GM20000 (cell line): ENCODE measurements at regions not wholly inside any gene's neighbourhood (a gene's known extent, or its start where the extent isn't known, plus 50 kb on each side); places are given as distances from the start of the nearest gene placed in this dataset.

Source experiments
- DNase-seq: peaks from one replicate; pipeline ENCODE4 v3.0.0; 2012; ENCODE audit warnings: low spot score
- TF ChIP-seq, protein P1 (sequence below): IDR thresholded peaks from 2 replicates; pipeline ENCODE4 v1.5.1; 2012; ENCODE audit warnings: mild to moderate bottlenecking, control low read depth; ENCODE audit errors: extremely low read depth, missing control alignments

DNA sequence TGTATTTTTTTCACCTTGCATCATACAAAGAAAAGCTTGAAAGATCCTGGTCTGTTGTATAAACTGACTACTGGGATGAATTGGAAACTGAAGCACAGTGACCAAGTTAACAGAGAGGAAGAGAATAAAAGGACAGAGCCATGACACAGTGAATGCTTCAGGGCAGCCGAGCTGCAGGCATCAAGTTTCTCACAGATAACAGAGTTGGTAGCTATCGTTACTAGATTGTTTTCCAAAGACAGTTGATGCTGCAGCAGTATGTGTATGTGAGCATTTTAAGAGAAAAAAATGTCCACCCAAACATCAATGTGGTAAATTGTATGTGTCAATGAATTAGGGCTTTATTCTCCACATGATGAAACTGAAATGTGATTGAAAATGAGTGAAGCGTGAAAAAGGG lies 1032.7 kb downstream of the ADGRL3 start:
- TF ChIP-seq, protein P1, sequence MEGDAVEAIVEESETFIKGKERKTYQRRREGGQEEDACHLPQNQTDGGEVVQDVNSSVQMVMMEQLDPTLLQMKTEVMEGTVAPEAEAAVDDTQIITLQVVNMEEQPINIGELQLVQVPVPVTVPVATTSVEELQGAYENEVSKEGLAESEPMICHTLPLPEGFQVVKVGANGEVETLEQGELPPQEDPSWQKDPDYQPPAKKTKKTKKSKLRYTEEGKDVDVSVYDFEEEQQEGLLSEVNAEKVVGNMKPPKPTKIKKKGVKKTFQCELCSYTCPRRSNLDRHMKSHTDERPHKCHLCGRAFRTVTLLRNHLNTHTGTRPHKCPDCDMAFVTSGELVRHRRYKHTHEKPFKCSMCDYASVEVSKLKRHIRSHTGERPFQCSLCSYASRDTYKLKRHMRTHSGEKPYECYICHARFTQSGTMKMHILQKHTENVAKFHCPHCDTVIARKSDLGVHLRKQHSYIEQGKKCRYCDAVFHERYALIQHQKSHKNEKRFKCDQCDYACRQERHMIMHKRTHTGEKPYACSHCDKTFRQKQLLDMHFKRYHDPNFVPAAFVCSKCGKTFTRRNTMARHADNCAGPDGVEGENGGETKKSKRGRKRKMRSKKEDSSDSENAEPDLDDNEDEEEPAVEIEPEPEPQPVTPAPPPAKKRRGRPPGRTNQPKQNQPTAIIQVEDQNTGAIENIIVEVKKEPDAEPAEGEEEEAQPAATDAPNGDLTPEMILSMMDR: no peak
- no peak for DNase-seq

- TF ChIP-seq, protein P1: no peak
- DNase-seq: no peak
Observed at GRCh38 chr4:62231994-62232393, 1031.9 kb downstream of the ADGRL3 start.

DNA sequence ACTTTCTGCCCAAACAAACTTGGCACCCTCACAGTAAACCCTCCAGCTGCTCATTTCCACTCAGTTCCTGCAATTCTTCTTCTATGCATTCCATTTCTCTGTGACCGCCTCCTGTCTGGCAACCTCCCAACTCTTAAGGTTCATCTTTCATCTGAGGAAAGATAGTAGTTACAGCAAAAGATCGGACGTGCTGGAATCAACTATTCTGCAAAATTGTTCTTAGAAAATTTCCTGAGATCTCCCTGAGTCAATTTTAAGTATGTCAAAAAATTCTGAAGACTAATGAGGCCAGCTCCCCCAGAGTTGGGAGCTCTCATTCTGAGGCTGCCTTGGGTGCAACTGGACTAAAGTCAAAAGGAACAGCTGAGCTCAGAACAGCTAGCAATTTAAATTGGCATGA lies 1026.0 kb downstream of the ADGRL3 start:
- TF ChIP-seq, protein P1: no peak
- no peak for DNase-seq

DNA sequence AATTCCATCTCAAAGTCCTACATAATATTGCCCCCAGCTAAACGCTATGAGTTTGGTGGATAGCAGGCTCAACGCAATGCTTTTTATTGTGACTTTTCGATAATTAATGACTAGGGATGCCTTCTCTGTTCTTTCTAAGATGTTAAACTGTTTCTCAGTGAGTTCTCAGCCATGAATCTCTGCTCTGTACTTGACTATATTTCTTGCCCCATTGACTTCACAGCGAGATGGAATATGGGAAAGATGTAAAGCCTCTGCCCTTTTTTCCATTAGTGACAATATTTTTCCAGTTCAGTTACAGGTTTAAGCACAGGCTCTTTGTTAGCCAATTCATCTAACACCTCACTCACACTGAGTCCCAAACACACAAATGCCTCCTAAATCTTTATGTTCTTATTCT lies 1022.0 kb downstream of the ADGRL3 start:
- no peak for DNase-seq

DNA sequence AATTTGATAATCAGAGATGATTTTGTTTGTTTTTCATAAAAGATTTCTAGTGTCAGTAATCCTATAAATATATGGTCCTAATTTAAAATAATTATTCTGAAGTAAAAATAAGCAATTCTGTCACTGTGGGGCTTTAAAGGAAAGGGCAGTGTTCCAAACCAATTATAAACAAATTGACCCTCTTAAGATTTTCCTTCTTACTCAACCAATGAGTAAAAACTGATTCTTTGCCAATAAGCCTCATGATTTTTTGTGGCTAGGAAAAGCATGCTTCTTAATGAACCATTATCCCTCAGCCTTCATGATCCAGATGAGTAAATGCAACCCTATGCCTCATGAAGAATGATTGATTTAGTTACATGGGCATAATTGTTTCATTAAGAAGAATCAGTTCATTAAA lies 1010.4 kb downstream of the ADGRL3 start:
- TF ChIP-seq, protein P1: no peak
- no peak for DNase-seq

More for the DNA sequence above, 1022.0 kb downstream of the ADGRL3 start:
- TF ChIP-seq, protein P1: no peak

GRCh38 chr4:62209757-62210485 lies 1009.8 kb downstream of the ADGRL3 start:
- TF ChIP-seq, protein P1: no peak
- no peak for DNase-seq

GRCh38 chr4:62208921-62209320 lies 1008.8 kb downstream of the ADGRL3 start:
- DNase-seq: no peak
- TF ChIP-seq, protein P1: no peak
